ENCODE measurements at regions not wholly inside any gene's neighbourhood (a gene's known extent, or its start where the extent isn't known, plus 50 kb on each side); places are given as distances from the start of the nearest gene placed in this dataset.
"Not testable (repeated sequence)": the region's sequence is repeated elsewhere in the genome, so short reads cannot be mapped to it uniquely, and the experiment has no call there.

GRCh38 chr5:35561396-35561795 lies 56.3 kb upstream of the SPEF2 start:
- ATAC-seq (replicated peaks): no peak
- Mint-ChIP-seq H3K27ac (no peak overlapping the region), H3K27me3 (peaks cover 0 to 12% of the 10 kb centered on the region in 2 donors), H3K4me1 (ENCODE audit: low read depth in 2 of 2) (no peaks in the 10 kb centered on the region), H3K36me3 (ENCODE audit: insufficient read depth) (no peaks in the 10 kb centered on the region), H3K4me3 (no peak overlapping the region), H3K9me3 (peaks cover 14 to 18% of the 10 kb centered on the region in 2 donors)
- DNase-seq: no peak

- peaks cover 0 to 13% of the 10 kb centered on the region in 2 donors for H3K9me3 Mint-ChIP-seq
- H3K4me3 Mint-ChIP-seq: no peak overlapping the region
- H3K27me3 Mint-ChIP-seq: peaks cover 0 to 12% of the 10 kb centered on the region in 2 donors
- H3K4me1 Mint-ChIP-seq (ENCODE audit: low read depth in 2 of 2): no peaks in the 10 kb centered on the region
- H3K36me3 Mint-ChIP-seq (ENCODE audit: insufficient read depth): no peaks in the 10 kb centered on the region
- no peak overlapping the region for H3K27ac Mint-ChIP-seq
- no peak for ATAC-seq (replicated peaks)
- no peak for DNase-seq
Measured at GRCh38 chr5:35557748-35558147, 59.9 kb upstream of the SPEF2 start.

GRCh38 chr5:35557199-35557598 lies 60.5 kb upstream of the SPEF2 start:
- H3K27me3 Mint-ChIP-seq: peaks cover 5 to 16% of the 10 kb centered on the region in 2 donors
- no peak overlapping the region for H3K27ac Mint-ChIP-seq
- H3K9me3 Mint-ChIP-seq: peaks cover 0 to 10% of the 10 kb centered on the region in 2 donors
- H3K4me3 Mint-ChIP-seq: no peak overlapping the region
- no peaks in the 10 kb centered on the region for H3K36me3 Mint-ChIP-seq (ENCODE audit: insufficient read depth)
- no peak for ATAC-seq (replicated peaks)
- H3K4me1 Mint-ChIP-seq (ENCODE audit: low read depth in 2 of 2): no peaks in the 10 kb centered on the region
- DNase-seq: no peak

GRCh38 chr5:35554016-35554415 lies 63.6 kb upstream of the SPEF2 start:
- H3K4me3 Mint-ChIP-seq: no peak overlapping the region
- peaks cover 0 to 6% of the 10 kb centered on the region in 2 donors for H3K9me3 Mint-ChIP-seq
- peaks cover 5 to 7% of the 10 kb centered on the region in 2 donors for H3K27me3 Mint-ChIP-seq

GRCh38 chr5:35545190-35545589 lies 72.5 kb upstream of the SPEF2 start:
- Mint-ChIP-seq H3K9me3 (no peaks in the 10 kb centered on the region), H3K36me3 (ENCODE audit: insufficient read depth) (no peaks in the 10 kb centered on the region), H3K27me3 (peaks cover 0 to 5% of the 10 kb centered on the region in 2 donors), H3K4me3 (peak overlapping the region in 1 of 2 donors; percentile 4), H3K4me1 (ENCODE audit: low read depth in 2 of 2) (peaks cover 0 to 5% of the 10 kb centered on the region in 2 donors), H3K27ac (no peak overlapping the region)
- ATAC-seq (replicated peaks) (no peak), DNase-seq (no peak)

More at GRCh38 chr5:35554016-35554415, 63.6 kb upstream of the SPEF2 start:
- Mint-ChIP-seq H3K27ac (no peak overlapping the region), H3K36me3 (ENCODE audit: insufficient read depth) (no peaks in the 10 kb centered on the region), H3K4me1 (ENCODE audit: low read depth in 2 of 2) (no peaks in the 10 kb centered on the region)
- DNase-seq: no peak
- no peak for ATAC-seq (replicated peaks)

- Mint-ChIP-seq H3K27me3 (peaks cover 0 to 5% of the 10 kb centered on the region in 2 donors), H3K4me3 (no peak overlapping the region), H3K9me3 (no peaks in the 10 kb centered on the region), H3K4me1 (ENCODE audit: low read depth in 2 of 2) (peaks cover 0 to 5% of the 10 kb centered on the region in 2 donors), H3K36me3 (ENCODE audit: insufficient read depth) (no peaks in the 10 kb centered on the region), H3K27ac (no peak overlapping the region)
- DNase-seq: no peak
- no peak for ATAC-seq (replicated peaks)
Measured at GRCh38 chr5:35543408-35543807, 74.3 kb upstream of the SPEF2 start.

- ATAC-seq (replicated peaks) (no peak), DNase-seq (no peak)
- H3K27ac Mint-ChIP-seq: no peak overlapping the region
- H3K9me3 Mint-ChIP-seq: peaks cover 0 to under 1% of the 10 kb centered on the region in 2 donors
- H3K4me3 Mint-ChIP-seq: no peak overlapping the region
- H3K27me3 Mint-ChIP-seq: peaks cover 0 to 5% of the 10 kb centered on the region in 2 donors
- no peaks in the 10 kb centered on the region for H3K4me1 Mint-ChIP-seq (ENCODE audit: low read depth in 2 of 2)
- H3K36me3 Mint-ChIP-seq (ENCODE audit: insufficient read depth): no peaks in the 10 kb centered on the region
Measured at GRCh38 chr5:35540002-35540401, 77.7 kb upstream of the SPEF2 start.

- Mint-ChIP-seq H3K9me3 (peaks cover 0 to 3% of the 10 kb centered on the region in 2 donors), H3K27ac (no peak overlapping the region), H3K4me3 (no peak overlapping the region), H3K36me3 (ENCODE audit: insufficient read depth) (no peaks in the 10 kb centered on the region), H3K27me3 (peaks cover 5 to 10% of the 10 kb centered on the region in 2 donors), H3K4me1 (ENCODE audit: low read depth in 2 of 2) (no peaks in the 10 kb centered on the region)
- DNase-seq (no peak), ATAC-seq (replicated peaks) (no peak)
Measured at GRCh38 chr5:35538198-35538931, 79.3 kb upstream of the SPEF2 start.

GRCh38 chr5:35533156-35533555 lies 84.5 kb upstream of the SPEF2 start:
- no peak overlapping the region for H3K27ac Mint-ChIP-seq
- no peaks in the 10 kb centered on the region for H3K4me1 Mint-ChIP-seq (ENCODE audit: low read depth in 2 of 2)
- peaks cover 13 to 19% of the 10 kb centered on the region in 2 donors for H3K27me3 Mint-ChIP-seq
- DNase-seq (no peak), ATAC-seq (replicated peaks) (no peak)
- H3K4me3 Mint-ChIP-seq: no peak overlapping the region
- no peaks in the 10 kb centered on the region for H3K36me3 Mint-ChIP-seq (ENCODE audit: insufficient read depth)
- peaks cover 0 to 3% of the 10 kb centered on the region in 2 donors for H3K9me3 Mint-ChIP-seq

GRCh38 chr5:35531553-35531952 lies 86.1 kb upstream of the SPEF2 start:
- not testable (repeated sequence) for DNase-seq; ATAC-seq (replicated peaks); H3K27ac Mint-ChIP-seq; H3K36me3 Mint-ChIP-seq (ENCODE audit: insufficient read depth); H3K9me3 Mint-ChIP-seq; H3K4me1 Mint-ChIP-seq (ENCODE audit: low read depth in 2 of 2); H3K4me3 Mint-ChIP-seq
- H3K27me3 Mint-ChIP-seq: peaks cover 13 to 19% of the 10 kb centered on the region in 2 donors

GRCh38 chr5:35518104-35518503 lies 99.6 kb upstream of the SPEF2 start:
- H3K9me3 Mint-ChIP-seq: no peaks in the 10 kb centered on the region
- H3K4me3 Mint-ChIP-seq: no peak overlapping the region
- peaks cover 17 to 22% of the 10 kb centered on the region in 2 donors for H3K27me3 Mint-ChIP-seq
- peaks cover 0 to 2% of the 10 kb centered on the region in 2 donors for H3K4me1 Mint-ChIP-seq (ENCODE audit: low read depth in 2 of 2)
- ATAC-seq (replicated peaks): no peak
- no peak for DNase-seq
- peaks cover 4% of the 10 kb centered on the region for H3K36me3 Mint-ChIP-seq (ENCODE audit: insufficient read depth)
- no peak overlapping the region for H3K27ac Mint-ChIP-seq

GRCh38 chr5:35516271-35516670 lies 101.4 kb upstream of the SPEF2 start:
- ATAC-seq (replicated peaks) (no peak), DNase-seq (no peak)
- no peaks in the 10 kb centered on the region for H3K9me3 Mint-ChIP-seq
- H3K36me3 Mint-ChIP-seq (ENCODE audit: insufficient read depth): peaks cover 4% of the 10 kb centered on the region
- H3K4me3 Mint-ChIP-seq: no peak overlapping the region
- peaks cover 0 to 2% of the 10 kb centered on the region in 2 donors for H3K4me1 Mint-ChIP-seq (ENCODE audit: low read depth in 2 of 2)
- H3K27ac Mint-ChIP-seq: no peak overlapping the region
- H3K27me3 Mint-ChIP-seq: peaks cover 17 to 22% of the 10 kb centered on the region in 2 donors

- DNase-seq: no peak
- Mint-ChIP-seq H3K27ac (no peak overlapping the region), H3K27me3 (peaks cover 23 to 29% of the 10 kb centered on the region in 2 donors), H3K4me1 (ENCODE audit: low read depth in 2 of 2) (peaks cover 0 to 2% of the 10 kb centered on the region in 2 donors), H3K9me3 (peaks cover 0 to 2% of the 10 kb centered on the region in 2 donors), H3K4me3 (no peak overlapping the region), H3K36me3 (ENCODE audit: insufficient read depth) (peaks cover 4% of the 10 kb centered on the region)
- no peak for ATAC-seq (replicated peaks)
Measured at GRCh38 chr5:35513612-35514011, 104.1 kb upstream of the SPEF2 start.

GRCh38 chr5:35502206-35502605 lies 115.5 kb upstream of the SPEF2 start:
- DNase-seq (no peak), ATAC-seq (replicated peaks) (no peak)
- H3K27me3 Mint-ChIP-seq: peaks cover 0 to 3% of the 10 kb centered on the region in 2 donors
- no peak overlapping the region for H3K27ac Mint-ChIP-seq
- H3K4me3 Mint-ChIP-seq: no peak overlapping the region
- H3K4me1 Mint-ChIP-seq (ENCODE audit: low read depth in 2 of 2): no peaks in the 10 kb centered on the region
- H3K36me3 Mint-ChIP-seq (ENCODE audit: insufficient read depth): no peaks in the 10 kb centered on the region
- peaks cover 2 to 11% of the 10 kb centered on the region in 2 donors for H3K9me3 Mint-ChIP-seq

All from effector memory CD8-positive, alpha-beta T cell (primary cell).